Endothelial cell of umbilical vein (primary cell): ENCODE measurements at regions not wholly inside any gene's neighbourhood (a gene's known extent, or its start where the extent isn't known, plus 50 kb on each side); places are given as distances from the start of the nearest gene placed in this dataset.
"Not testable (repeated sequence)": the region's sequence is repeated elsewhere in the genome, so short reads cannot be mapped to it uniquely, and the experiment has no call there.

Experiments used
- EZH2 ChIP-seq: IDR thresholded peaks from 2 replicates; pipeline ENCODE4 v1.6.1; 2012; ENCODE audit warnings: borderline replicate concordance, low read depth, mild to moderate bottlenecking, moderate library complexity, low read length, inconsistent platforms; ENCODE audit not compliant: severe bottlenecking
- FOS ChIP-seq: IDR thresholded peaks from 2 replicates; pipeline ENCODE4 v1.6.1; 2011; ENCODE audit warnings: mild to moderate bottlenecking, low read length, moderate library complexity, borderline replicate concordance; ENCODE audit not compliant: insufficient read depth
- MAX ChIP-seq: IDR thresholded peaks from 2 replicates; pipeline ENCODE4 v1.6.1; 2011; ENCODE audit not compliant: insufficient read depth, insufficient read length
- MYC ChIP-seq: IDR thresholded peaks from one replicate; pipeline ENCODE4 v1.6.1; 2011; ENCODE audit warnings: mild to moderate bottlenecking, low read depth, low read length
- POLR2A ChIP-seq: IDR thresholded peaks from 2 replicates; pipeline ENCODE4 v1.6.1; 2012; ENCODE audit warnings: low read depth, mild to moderate bottlenecking, control low read depth, low read length
- POLR2AphosphoS5 ChIP-seq: IDR thresholded peaks from 2 replicates; pipeline ENCODE4 v1.6.1; 2012; ENCODE audit warnings: low read depth, mild to moderate bottlenecking, control low read depth, low read length, moderate library complexity; ENCODE audit not compliant: insufficient read depth
- TF ChIP-seq, protein P1 (sequence below), 2 donors: IDR thresholded peaks; 1 replicate in 1 of 2; 2 replicates in 1 of 2; pipeline ENCODE4 v1.5.1; 2011; ENCODE audit warnings: low read length in 2 of 2, mild to moderate bottlenecking in 2 of 2, moderate library complexity in 2 of 2, control low read depth in 1 of 2, inconsistent platforms in 1 of 2, low read depth in 1 of 2; ENCODE audit not compliant: insufficient read depth in 1 of 2; ENCODE audit errors: extremely low read depth in 1 of 2

- TF ChIP-seq, protein P1, sequence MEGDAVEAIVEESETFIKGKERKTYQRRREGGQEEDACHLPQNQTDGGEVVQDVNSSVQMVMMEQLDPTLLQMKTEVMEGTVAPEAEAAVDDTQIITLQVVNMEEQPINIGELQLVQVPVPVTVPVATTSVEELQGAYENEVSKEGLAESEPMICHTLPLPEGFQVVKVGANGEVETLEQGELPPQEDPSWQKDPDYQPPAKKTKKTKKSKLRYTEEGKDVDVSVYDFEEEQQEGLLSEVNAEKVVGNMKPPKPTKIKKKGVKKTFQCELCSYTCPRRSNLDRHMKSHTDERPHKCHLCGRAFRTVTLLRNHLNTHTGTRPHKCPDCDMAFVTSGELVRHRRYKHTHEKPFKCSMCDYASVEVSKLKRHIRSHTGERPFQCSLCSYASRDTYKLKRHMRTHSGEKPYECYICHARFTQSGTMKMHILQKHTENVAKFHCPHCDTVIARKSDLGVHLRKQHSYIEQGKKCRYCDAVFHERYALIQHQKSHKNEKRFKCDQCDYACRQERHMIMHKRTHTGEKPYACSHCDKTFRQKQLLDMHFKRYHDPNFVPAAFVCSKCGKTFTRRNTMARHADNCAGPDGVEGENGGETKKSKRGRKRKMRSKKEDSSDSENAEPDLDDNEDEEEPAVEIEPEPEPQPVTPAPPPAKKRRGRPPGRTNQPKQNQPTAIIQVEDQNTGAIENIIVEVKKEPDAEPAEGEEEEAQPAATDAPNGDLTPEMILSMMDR (IDR thresholded peaks at IDR 0.05; ENCODE audit: extremely low read depth in 1 of 2, insufficient read depth in 1 of 2, low read depth in 1 of 2, low read length in 2 of 2), result not testable (repeated sequence)
- not testable (repeated sequence) for TF ChIP-seq EZH2, MAX, POLR2A, MYC, POLR2AphosphoS5, FOS
Measured at GRCh38 chr6:49097664-49098063, 365.4 kb downstream of the MMUT start.
